GM12892 (cell line): ENCODE measurements at regions not wholly inside any gene's neighbourhood (a gene's known extent, or its start where the extent isn't known, plus 50 kb on each side); places are given as distances from the start of the nearest gene placed in this dataset.

Experiments
- POLR2A ChIP-seq: IDR thresholded peaks from 2 replicates; pipeline ENCODE4 v1.6.1; 2011; ENCODE audit warnings: low read depth, low read length, control low read depth
- POLR2AphosphoS5 ChIP-seq: IDR thresholded peaks from 2 replicates; pipeline ENCODE4 v1.6.1; 2011; ENCODE audit warnings: low read depth, low read length, control low read depth
- TAF1 ChIP-seq: IDR thresholded peaks from 2 replicates; pipeline ENCODE4 v1.6.1; 2011; ENCODE audit warnings: low read depth, mild to moderate bottlenecking, control low read depth, low read length, borderline replicate concordance

DNA sequence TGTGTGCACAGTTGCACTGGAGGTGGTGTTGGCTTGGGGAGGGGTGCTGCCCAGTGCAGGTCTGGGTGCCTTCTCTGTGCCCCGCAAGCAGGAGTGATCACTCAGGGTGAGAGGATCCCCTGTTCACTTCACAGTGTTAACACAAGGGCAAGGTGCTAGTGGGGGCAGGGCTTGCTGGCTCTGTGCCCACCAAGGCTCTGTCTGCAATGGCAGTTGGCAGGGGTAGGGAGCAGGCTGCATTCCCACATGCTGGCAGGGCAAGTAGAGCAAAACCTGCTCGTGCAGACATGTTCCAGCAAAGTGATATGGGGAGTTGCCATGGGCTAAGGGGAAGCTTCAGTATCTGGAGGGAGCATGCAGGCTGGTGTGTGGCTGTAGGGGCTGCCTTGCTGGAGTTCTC lies 428.0 kb downstream of the ZNF674 start:
- TF ChIP-seq POLR2AphosphoS5 (no peak), POLR2A (no peak), TAF1 (no peak)
